Loucy (cell line): ENCODE measurements at regions not wholly inside any gene's neighbourhood (a gene's known extent, or its start where the extent isn't known, plus 50 kb on each side); places are given as distances from the start of the nearest gene placed in this dataset.

Source experiments
- H2AFZ ChIP-seq: fragments of 200-600 bp; sonication (generic); 2 replicates; pipeline ENCODE4 v1.6.0; 2016; ENCODE audit warnings: antibody characterized with exemption, mild to moderate bottlenecking, low read length, moderate library complexity
- H3F3A ChIP-seq: fragments of 200-600 bp; 2 replicates; pipeline ENCODE4 v1.6.0; 2016; ENCODE audit warnings: antibody characterized with exemption, low read depth, mild to moderate bottlenecking
- H3K27me3 ChIP-seq: fragments of 200-600 bp; sonication (generic); 2 replicates; pipeline ENCODE4 v1.6.1; 2014; ENCODE audit warnings: low read length, mild to moderate bottlenecking; ENCODE audit not compliant: insufficient read depth, poor library complexity, severe bottlenecking
- H3K36me3 ChIP-seq: fragments of 200-600 bp; sonication (generic); 2 replicates; pipeline ENCODE4 v1.6.1; 2016; ENCODE audit warnings: low read length; ENCODE audit not compliant: insufficient read depth
- H3K4me1 ChIP-seq: fragments of 200-600 bp; sonication (generic); 2 replicates; pipeline ENCODE4 v1.5.1; 2014; ENCODE audit warnings: low read length, mild to moderate bottlenecking; ENCODE audit not compliant: insufficient read depth, poor library complexity, severe bottlenecking
- H3K4me2 ChIP-seq: fragments of 200-600 bp; sonication (generic); 2 replicates; pipeline ENCODE4 v1.6.0; 2014; ENCODE audit warnings: antibody characterized with exemption, low read length, low read depth, mild to moderate bottlenecking; ENCODE audit not compliant: poor library complexity, severe bottlenecking
- H3K4me3 ChIP-seq: fragments of 200-600 bp; sonication (generic); 2 replicates; pipeline ENCODE4 v1.5.1; 2014; ENCODE audit warnings: low read length, mild to moderate bottlenecking, mixed read lengths; ENCODE audit not compliant: poor library complexity, severe bottlenecking
- H3K79me2 ChIP-seq: fragments of 200-600 bp; sonication (generic); 2 replicates; pipeline ENCODE4 v1.6.1; 2014; ENCODE audit warnings: low read length; ENCODE audit not compliant: insufficient read depth
- H3K9ac ChIP-seq: fragments of 200-600 bp; sonication (generic); 2 replicates; pipeline ENCODE4 v1.6.0; 2014; ENCODE audit warnings: mild to moderate bottlenecking, low read depth, low read length, moderate library complexity; ENCODE audit not compliant: poor library complexity, severe bottlenecking
- H3K9me2 ChIP-seq: fragments of 200-600 bp; sonication (generic); replicated peaks from 2 replicates; pipeline ENCODE4 v1.6.1; 2016; ENCODE audit warnings: low read depth, low read length, mixed read lengths
- H3K9me3 ChIP-seq: fragments of 200-600 bp; sonication (generic); 2 replicates; pipeline ENCODE4 v1.6.1; 2014; ENCODE audit warnings: mild to moderate bottlenecking, antibody characterized with exemption, low read length, low read depth; ENCODE audit not compliant: insufficient read depth
- H4K20me1 ChIP-seq: fragments of 200-600 bp; sonication (generic); 2 replicates; pipeline ENCODE4 v1.6.0; 2014; ENCODE audit warnings: antibody characterized with exemption, low read length, mild to moderate bottlenecking; ENCODE audit not compliant: insufficient read depth, poor library complexity, severe bottlenecking
- CTCF ChIP-seq: fragments of 200-600 bp; sonication (generic); conservative IDR thresholded peaks from 2 replicates; pipeline ENCODE4 v1.5.1; 2014; ENCODE audit warnings: mild to moderate bottlenecking, antibody characterized with exemption, low read length
- EZH2phosphoT487 ChIP-seq: fragments of 200-600 bp; IDR thresholded peaks from 2 replicates; pipeline ENCODE4 v1.6.1; 2018; ENCODE audit warnings: antibody characterized with exemption, mild to moderate bottlenecking, moderate library complexity, borderline replicate concordance

GRCh38 chr12:105948331-105948730 is 190.4 kb downstream of the NUAK1 start:
- Histone ChIP-seq H3K36me3 (no peaks in the 10 kb centered on the region), H3K27me3 (no peaks in the 10 kb centered on the region), H2AFZ (no peak overlapping the region), H3K4me3 (no peak overlapping the region), H3K4me1 (no peaks in the 10 kb centered on the region), H3K9ac (no peak overlapping the region), H3F3A (no peaks in the 10 kb centered on the region), H3K4me2 (no peak overlapping the region), H3K79me2 (no peaks in the 10 kb centered on the region), H4K20me1 (no peaks in the 10 kb centered on the region), H3K9me3 (no peaks in the 10 kb centered on the region), H3K9me2 (no peaks in the 10 kb centered on the region)
- no peak for TF ChIP-seq EZH2phosphoT487
- TF ChIP-seq CTCF: no peak

- TF ChIP-seq CTCF (no peak), EZH2phosphoT487 (no peak)
- 0 out of 2 replicates have a peak, but pooled peaks cover under 1% of the 10 kb centered on the region for H3K9me3 ChIP-seq
- no peaks in the 10 kb centered on the region for H4K20me1 ChIP-seq
- no peaks in the 10 kb centered on the region for H3K27me3 ChIP-seq
- H3K4me1 ChIP-seq: no peaks in the 10 kb centered on the region
- no peak overlapping the region for H2AFZ ChIP-seq
- no peaks in the 10 kb centered on the region for H3K79me2 ChIP-seq
- no peak overlapping the region for H3K4me2 ChIP-seq
- no peak overlapping the region for H3K4me3 ChIP-seq
- no peaks in the 10 kb centered on the region for H3K36me3 ChIP-seq
- H3K9me2 ChIP-seq: no peaks in the 10 kb centered on the region
- no peak overlapping the region for H3K9ac ChIP-seq
- H3F3A ChIP-seq: no peaks in the 10 kb centered on the region
Measured at GRCh38 chr12:105949391-105949790, 189.4 kb downstream of the NUAK1 start.

GRCh38 chr12:105951732-105952131 is 187.0 kb downstream of the NUAK1 start:
- Histone ChIP-seq H4K20me1 (no peaks in the 10 kb centered on the region), H3K27me3 (no peaks in the 10 kb centered on the region), H3K4me1 (no peaks in the 10 kb centered on the region), H3K79me2 (no peaks in the 10 kb centered on the region), H3K9ac (no peak overlapping the region), H3K4me2 (no peak overlapping the region), H3K9me3 (0 out of 2 replicates have a peak, but pooled peaks cover 3% of the 10 kb centered on the region), H3K4me3 (no peak overlapping the region), H2AFZ (no peak overlapping the region), H3K36me3 (no peaks in the 10 kb centered on the region), H3K9me2 (no peaks in the 10 kb centered on the region), H3F3A (no peaks in the 10 kb centered on the region)
- TF ChIP-seq EZH2phosphoT487 (no peak), CTCF (no peak)
